22Rv1 (cell line): ENCODE measurements at regions not wholly inside any gene's neighbourhood (a gene's known extent, or its start where the extent isn't known, plus 50 kb on each side); places are given as distances from the start of the nearest gene placed in this dataset.

Experiments used
- CTCF ChIP-seq: fragments of 450-650 bp; IDR thresholded peaks from 2 replicates; pipeline ENCODE4 v1.5.1; 2017; ENCODE audit warnings: mild to moderate bottlenecking
- ZFX ChIP-seq: fragments of 450-650 bp; IDR thresholded peaks from 2 replicates; pipeline ENCODE4 v1.6.1; 2017; ENCODE audit warnings: antibody characterized with exemption, borderline replicate concordance

- TF ChIP-seq CTCF (no peak), ZFX (no peak)
Observed at GRCh38 chr2:107576991-107577390, 249.7 kb upstream of the RGPD4 start.
